ENCODE measurements at regions not wholly inside any gene's neighbourhood (a gene's known extent, or its start where the extent isn't known, plus 50 kb on each side); places are given as distances from the start of the nearest gene placed in this dataset.

GRCh38 chr11:80451105-80451504 lies 1010.3 kb upstream of the TENM4 start:
- DNase-seq (ENCODE audit: low read depth), result no peak

- no peak for DNase-seq (ENCODE audit: low read depth)
These were observed 1007.9 kb upstream of the TENM4 start for GRCh38 chr11:80448709-80449108.

GRCh38 chr11:80443177-80443576 lies 1002.3 kb upstream of the TENM4 start:
- no peak for DNase-seq (ENCODE audit: low read depth)

DNA sequence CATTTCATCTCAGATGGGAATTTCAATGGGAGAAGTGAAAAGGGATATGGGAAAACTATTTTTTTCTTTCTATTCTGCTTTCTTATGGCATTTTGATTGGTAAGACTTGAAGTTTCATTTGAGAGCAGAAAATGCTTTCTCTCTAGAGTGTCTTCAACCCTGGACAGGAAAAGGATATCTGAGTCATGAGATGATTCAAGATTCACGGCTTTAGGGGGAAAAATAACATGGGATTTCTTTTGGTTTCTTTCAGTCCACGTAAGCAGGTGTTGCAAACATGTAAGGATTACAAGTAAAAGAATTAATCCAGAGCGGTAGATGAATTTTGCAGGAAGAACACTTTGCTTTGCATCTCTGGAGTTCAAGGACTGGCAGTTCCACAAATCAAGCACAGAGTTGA lies 1001.0 kb upstream of the TENM4 start:
- DNase-seq (ENCODE audit: low read depth), result peak; percentile 2

- DNase-seq (ENCODE audit: low read depth), result no peak
These were observed 1000.0 kb upstream of the TENM4 start for GRCh38 chr11:80440835-80441234.

- DNase-seq (ENCODE audit: low read depth), result no peak
These were observed 995.7 kb upstream of the TENM4 start for GRCh38 chr11:80436547-80436946.

- DNase-seq (ENCODE audit: low read depth), result no peak
These were observed 994.5 kb upstream of the TENM4 start for GRCh38 chr11:80435345-80435744.

DNA sequence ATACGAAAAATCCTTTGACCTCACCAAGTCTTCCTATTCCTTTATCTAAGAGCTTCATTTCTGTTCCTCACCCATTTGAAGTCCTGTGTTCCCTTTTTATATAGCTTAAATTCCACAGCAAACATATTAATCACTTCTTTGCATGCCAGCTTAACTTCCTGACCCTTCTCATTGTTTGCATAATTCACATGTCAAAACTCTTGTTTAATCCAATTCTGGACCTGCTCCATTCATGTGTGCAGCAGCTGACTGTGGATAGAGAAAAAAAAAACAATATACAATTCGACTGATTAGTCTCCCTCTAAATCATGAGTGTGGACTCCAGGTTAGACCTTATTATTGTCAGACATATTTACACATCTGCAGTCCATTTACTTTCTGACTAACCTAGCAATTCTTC lies 991.2 kb upstream of the TENM4 start:
- no peak for DNase-seq (ENCODE audit: low read depth)

- no peak for DNase-seq (ENCODE audit: low read depth)
These were observed 983.3 kb upstream of the TENM4 start for GRCh38 chr11:80424012-80424695.

DNA sequence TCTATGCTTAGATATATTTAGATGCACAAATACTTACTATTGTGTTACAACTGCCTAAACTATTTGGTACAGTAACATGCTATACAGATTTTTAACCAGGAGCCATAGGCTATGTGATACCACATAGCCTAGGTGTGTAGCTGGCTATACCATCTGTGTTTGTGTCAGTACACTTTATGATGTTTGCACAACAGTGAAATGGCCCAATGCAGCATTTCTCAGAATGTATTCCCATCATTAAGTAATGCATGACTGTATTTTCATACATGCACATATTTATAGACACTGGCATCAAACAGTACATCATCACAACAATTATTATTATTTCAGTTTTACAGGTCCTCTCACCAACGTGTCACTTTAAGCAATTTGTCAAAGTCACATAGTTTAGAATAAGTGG lies 979.5 kb upstream of the TENM4 start:
- no peak for DNase-seq (ENCODE audit: low read depth)

DNA sequence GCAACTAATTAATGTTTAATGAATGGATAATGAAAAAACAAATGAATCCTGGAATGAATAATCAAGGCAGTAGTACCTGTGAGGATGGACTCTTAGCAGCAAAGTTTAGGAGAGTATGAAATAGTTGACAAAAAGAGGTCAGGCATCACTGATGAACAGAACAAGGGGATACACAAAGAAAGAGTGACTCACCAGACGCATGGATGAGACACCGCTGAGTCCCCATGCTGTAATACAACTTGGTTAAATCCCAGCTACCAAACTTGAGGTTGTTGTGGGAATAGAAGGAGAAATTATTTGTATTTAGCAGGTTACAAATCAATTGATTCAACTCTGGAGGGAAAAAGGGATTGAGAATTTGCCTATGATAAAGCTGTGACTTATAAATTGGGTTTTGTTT lies 976.9 kb upstream of the TENM4 start:
- DNase-seq (ENCODE audit: low read depth), result peak; percentile 7

DNA sequence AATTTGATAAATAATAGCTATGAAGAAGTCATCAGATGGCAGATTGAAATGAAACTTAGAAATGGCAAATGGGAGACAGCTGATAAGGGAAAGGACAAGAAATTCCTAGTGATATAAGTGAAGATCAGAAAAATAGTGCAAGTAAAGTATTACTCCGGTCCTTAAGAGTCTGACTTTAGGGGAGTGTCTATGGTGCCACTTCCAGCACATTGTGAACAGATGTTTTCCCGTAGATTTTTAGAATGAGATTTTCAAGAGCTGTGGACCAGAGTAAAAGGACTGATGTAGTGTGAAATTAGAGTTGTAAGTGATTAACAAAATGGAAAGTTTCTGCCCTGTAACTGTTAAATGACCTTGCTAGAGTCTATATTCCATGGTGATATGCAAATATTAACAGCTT lies 974.8 kb upstream of the TENM4 start:
- no peak for DNase-seq (ENCODE audit: low read depth)

DNA sequence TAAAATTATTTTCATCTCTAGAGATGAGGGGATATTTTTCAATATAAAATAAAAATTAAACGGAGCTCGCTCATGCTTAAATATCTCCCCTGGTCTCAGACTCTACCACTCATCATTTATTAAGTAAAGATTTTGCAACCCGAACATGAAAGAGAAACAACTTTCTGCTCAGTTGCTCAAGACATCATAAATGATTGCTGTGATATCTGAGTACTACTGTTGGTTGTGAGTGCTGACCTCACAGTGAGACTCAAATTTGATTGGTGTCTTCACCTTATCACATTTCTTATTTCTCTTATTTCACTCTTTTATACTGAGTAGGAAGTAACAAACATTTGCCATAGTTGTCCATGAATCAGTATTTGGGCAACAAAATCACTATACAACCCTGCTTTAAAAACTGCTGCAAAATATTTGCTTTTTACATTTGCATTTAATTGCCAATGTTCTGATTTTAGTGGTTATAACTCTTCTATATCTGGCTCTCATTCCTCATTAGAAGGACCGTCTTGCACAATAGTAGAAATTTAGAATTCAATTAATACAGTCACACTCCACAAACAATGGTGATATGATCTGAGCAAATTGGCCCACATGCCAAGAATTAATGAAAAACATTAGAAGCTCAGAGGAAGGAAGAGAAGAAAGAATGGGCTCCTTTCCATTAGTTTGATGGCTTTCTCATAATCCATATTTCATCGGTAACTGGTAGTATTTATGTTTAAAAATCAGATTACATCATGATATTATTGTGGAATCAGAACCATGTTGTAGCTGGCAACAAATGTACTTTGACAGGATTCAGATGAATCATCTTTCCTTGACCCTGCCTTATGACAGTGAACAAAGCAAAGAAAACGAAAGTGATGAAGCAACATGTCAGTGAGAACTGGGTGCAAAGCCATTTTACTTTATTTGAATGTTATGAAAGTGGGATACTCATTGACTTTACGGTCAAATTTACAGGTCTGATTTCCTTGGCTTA lies 973.6 kb upstream of the TENM4 start:
- peak; percentile 15 for DNase-seq (ENCODE audit: low read depth)

GRCh38 chr11:80412604-80413003 lies 971.8 kb upstream of the TENM4 start:
- no peak for DNase-seq (ENCODE audit: low read depth)

GRCh38 chr11:80393210-80393609 lies 952.4 kb upstream of the TENM4 start:
- DNase-seq (ENCODE audit: low read depth), result no peak

GRCh38 chr11:80390505-80390904 lies 949.7 kb upstream of the TENM4 start:
- no peak for DNase-seq (ENCODE audit: low read depth)

- DNase-seq (ENCODE audit: low read depth), result no peak
These were observed 947.7 kb upstream of the TENM4 start for GRCh38 chr11:80388536-80388935.

- DNase-seq (ENCODE audit: low read depth), result no peak
These were observed 947.3 kb upstream of the TENM4 start for GRCh38 chr11:80388130-80388529.

DNA sequence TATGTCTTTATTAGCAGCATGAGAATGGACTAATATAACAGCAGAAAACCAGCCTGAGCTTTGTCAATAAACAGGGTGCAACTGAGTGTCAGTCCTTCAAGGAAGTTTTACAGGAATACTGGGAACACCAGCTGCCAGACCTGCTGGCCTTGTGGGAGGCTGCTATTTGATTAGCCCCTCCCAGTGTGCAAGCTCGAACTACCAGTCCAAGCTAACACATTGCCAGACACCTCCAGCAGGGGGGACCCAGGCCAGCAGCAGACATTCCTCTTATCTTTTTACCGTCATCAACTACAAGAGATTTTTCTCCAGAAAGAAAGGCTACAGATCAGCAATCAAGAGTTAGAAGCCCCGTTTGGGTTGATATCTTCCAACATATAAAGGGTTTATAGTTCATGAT lies 942.8 kb upstream of the TENM4 start:
- no peak for DNase-seq (ENCODE audit: low read depth)

DNA sequence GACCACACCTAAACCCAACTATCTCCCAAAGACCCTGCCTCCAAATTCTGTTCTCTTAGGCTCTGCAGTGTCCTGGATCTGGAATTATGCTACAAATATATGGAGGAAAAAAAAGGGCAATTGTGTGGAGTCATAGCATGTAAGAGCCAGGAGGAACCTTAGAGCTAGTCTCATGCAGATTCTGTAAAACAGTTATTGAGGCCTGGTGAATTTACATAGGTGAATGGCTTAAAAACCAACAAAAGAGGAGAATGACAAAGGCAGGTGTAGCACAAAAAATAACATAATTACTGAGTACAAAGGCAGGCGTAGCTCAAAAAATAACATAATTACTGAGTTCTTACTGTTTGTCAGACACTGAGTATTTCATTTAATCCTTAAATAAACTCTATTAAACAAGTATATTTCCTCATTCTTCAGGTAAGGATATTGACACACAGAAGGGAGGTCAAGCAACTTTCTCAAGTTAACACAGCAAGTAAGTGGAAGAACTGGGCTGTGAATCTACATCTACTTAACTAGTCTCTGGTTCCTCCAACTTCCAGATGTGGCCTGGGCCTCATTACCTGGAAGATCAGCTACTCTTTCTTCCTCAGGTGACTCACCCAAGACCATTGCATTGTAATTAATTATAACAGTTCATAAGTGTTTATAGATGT lies 938.9 kb upstream of the TENM4 start:
- no peak for DNase-seq (ENCODE audit: low read depth)

DNA sequence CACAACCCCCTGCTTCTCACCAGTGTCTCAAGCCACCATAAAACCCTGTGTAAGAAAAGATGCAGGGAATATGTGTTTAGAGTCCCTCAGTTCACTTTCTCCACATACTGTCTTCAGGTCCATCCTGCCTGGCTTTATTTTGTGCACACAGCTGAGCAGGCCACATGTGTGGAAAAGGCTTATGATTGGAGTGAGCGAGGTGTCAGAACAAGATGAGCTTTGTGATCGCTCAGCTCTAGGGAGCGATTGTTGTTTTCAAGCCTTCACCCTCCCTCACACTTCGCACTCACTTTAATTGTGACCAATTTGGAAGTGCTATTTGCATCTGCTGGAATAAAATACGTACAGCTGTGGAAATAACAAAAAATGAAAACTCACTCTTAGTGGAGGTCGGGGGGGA lies 931.1 kb upstream of the TENM4 start:
- DNase-seq (ENCODE audit: low read depth), result no peak

DNA sequence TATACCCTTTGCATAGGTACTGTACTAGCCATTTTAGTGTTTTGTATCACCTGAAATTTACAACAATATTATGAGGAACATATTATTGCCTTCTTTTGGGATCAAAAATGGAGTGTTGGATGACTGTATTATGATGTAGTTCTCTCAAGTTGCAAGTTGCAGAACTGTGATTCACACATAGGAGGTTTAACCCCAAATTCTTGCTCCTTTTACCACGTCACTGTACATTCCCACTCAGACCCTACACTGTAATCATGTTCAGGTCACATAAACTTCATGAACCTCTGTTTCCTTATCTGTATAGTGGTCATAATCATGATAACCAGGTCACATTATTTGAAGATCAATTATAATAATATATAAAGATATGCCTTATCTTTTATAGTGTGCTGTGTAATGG lies 925.1 kb upstream of the TENM4 start:
- no peak for DNase-seq (ENCODE audit: low read depth)

Data from RPMI7951 (cell line).